ELR (cell line): ENCODE measurements at regions not wholly inside any gene's neighbourhood (a gene's known extent, or its start where the extent isn't known, plus 50 kb on each side); places are given as distances from the start of the nearest gene placed in this dataset.

ENCODE experiments used
- DNase-seq: peaks from one replicate; pipeline ENCODE4 v3.0.0-alpha.2; 2015; ENCODE audit warnings: low read depth

GRCh38 chr14:58947814-58948445 lies 240.5 kb upstream of the DAAM1 start:
- peak; percentile 10 for DNase-seq

DNA sequence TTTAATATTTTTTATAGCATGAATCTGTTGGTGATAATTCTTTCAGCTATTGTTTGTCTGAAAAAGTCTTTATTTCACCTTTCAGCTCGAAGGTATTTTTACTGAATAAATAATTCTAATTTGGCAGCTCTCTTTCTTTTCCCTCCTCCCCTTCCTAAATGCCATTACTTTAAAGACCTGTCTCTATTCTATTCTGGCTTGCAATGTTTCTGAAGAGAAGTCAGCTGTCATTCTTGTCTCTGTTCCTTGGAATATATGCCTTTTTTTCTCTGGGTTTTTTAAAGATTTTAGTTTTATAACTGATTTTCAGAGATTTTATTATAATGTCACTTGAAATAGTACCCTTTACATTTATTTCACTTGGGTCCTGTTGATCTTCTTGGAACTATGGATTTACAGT lies 237.9 kb upstream of the DAAM1 start:
- no peak for DNase-seq

- no peak for DNase-seq
These were observed 237.3 kb upstream of the DAAM1 start for GRCh38 chr14:58951143-58951542.

DNA sequence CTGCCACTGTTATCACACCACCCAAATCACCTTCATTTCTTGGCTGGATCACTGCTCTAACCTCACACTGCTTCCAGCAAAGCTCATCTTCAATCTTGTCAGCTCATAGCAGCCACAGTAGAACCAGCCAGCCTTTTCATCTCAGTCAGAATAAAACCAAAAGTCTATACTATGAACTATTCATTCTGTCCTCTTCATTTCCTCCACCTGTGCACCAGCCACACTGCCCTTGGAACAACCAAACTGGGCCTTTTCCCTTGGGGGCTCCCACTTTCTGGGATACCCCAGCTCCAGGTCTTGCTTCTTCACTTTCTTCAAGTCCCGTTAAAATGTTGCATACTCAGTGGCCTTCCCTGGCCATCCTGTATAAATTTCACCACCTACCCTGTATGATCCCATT lies 234.4 kb upstream of the DAAM1 start:
- DNase-seq: no peak

GRCh38 chr14:58954901-58955861 lies 233.3 kb upstream of the DAAM1 start:
- DNase-seq: no peak

GRCh38 chr14:58961045-58961731 lies 227.3 kb upstream of the DAAM1 start:
- DNase-seq: no peak

DNA sequence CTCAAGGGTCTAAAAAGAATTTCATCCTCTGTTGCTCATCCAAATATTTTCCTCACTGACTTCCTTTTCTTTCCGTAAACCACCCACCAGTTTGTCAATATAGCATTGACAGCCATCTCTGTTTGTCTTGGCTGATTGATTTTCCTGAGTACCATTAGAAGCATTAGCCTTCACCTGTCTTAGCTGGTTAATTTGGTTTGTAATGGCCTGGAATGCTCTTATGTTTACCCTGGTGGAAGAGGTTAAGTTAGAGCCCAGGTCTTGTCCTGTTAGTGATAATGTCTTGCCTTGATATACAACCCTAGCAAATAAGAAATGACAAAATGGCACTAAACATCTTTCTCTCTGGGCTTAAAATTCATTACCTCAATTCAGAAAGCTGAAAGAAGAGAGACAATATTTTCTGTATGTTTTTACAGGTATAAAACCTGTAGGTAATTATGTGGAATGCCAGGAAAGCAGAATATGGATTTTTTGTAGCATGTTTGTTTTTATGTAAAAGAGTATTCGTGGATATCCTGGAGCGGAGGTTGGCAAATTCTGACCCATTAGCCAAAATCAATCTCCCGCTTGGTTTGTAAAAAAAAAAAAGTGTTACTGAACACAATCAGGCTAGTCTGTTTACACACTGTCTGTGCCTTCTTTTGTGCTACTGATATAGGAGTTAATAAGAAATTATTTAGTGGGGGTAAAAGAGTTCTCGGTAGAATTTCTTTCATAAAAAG lies 224.4 kb upstream of the DAAM1 start:
- no peak for DNase-seq

DNA sequence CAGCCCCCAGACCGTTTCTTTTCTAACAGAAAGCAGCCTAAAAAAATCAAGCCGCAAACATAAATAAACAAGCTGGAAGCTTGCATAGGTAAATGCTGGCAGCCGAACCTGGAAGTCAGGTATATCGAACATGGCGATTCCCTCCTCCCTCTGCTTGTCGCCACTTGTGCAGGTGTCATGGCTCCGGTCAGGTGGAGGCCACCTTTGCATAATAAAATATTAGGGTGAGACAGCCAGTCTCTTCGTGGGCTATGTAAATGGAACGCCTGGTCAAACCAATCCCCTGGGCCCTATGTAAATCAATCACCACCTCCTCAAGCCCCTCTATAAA lies 223.9 kb upstream of the DAAM1 start:
- DNase-seq: no peak

DNA sequence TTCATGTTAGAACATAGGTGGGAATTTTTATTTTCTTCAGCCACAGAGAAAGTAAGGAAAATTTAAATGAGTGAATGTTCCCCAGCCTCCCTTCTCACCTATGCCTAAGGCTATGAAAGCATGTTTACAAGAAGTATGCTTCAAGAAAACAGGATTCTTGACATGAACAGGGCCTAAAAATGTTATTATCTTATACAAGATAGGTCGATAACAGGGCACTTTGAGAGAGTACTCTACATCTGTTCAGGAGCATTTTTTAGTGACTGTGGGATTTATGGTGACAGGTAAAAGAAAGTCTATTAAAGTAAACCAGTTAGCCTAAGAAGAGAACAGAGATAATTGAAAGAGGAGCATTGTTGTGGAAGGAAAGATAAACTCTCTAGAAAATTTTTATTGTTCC lies 222.9 kb upstream of the DAAM1 start:
- DNase-seq: no peak

GRCh38 chr14:58966997-58967396 lies 221.5 kb upstream of the DAAM1 start:
- no peak for DNase-seq

- DNase-seq: peak; percentile 52
These were observed 218.3 kb upstream of the DAAM1 start for GRCh38 chr14:58969951-58970751.

GRCh38 chr14:58972233-58973017 lies 216.0 kb upstream of the DAAM1 start:
- no peak for DNase-seq

DNA sequence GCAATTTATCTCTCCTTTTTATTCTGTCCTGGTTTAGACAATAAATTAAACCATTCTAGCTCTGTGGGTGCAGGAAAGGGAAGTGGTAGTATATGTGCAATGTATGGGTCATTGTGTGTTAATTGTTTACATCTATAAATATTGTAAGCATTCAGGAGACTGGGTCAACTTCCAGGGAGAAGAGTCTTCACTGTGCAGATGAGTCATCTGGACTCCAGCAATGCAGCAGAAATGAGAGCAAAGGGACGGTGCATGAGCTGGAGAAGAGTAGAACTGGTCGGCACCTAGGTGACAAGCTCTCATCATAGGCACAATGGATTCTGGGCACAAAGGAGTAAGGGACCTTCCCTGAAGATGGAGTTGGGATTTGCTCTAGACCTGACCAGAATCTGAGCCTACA lies 211.1 kb upstream of the DAAM1 start:
- DNase-seq: peak; percentile 79

DNA sequence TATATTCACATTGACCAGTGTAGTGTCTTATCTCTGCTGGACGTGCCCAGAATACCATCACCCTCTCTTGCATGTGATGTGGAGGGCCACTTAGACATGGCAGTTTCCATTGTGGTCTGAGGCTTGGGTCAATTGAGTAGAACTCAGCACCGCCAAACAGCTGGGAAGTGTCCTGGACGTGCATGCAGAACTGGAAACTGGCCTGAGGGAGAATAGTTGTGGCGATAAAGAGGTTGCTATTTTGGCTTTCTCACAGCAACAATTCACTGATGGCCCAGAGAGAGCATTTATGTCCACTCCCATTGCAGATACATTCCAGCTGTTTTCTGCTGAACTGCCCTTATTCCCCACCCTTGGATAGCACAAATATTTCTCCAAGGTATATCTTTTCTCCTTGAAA lies 210.1 kb upstream of the DAAM1 start:
- DNase-seq: no peak

GRCh38 chr14:58979325-58979724 lies 209.1 kb upstream of the DAAM1 start:
- DNase-seq: no peak

GRCh38 chr14:58981840-58982239 lies 206.6 kb upstream of the DAAM1 start:
- DNase-seq: no peak

GRCh38 chr14:58985786-58986185 lies 202.7 kb upstream of the DAAM1 start:
- no peak for DNase-seq

DNA sequence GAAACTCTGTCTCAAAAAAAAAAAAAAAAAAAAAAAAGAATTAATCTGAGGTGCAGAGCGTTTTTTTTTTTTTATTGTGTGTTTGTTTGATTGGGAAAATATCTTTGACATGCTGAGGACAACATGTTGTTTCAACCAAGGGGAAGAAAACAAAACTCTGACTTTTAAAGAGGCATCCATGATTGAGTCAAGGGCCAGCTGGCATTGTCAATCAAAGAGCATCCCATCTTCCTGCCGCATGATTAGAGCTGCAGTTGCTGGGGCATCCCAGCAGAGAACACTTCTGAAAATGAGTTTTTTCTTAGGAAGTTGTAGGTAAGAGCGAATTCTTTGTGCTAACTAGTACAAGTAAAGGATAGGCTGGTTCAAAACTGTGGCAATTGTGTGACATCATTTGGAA lies 200.9 kb upstream of the DAAM1 start:
- no peak for DNase-seq

GRCh38 chr14:58992935-58993334 lies 195.5 kb upstream of the DAAM1 start:
- no peak for DNase-seq

- no peak for DNase-seq
These were observed 194.3 kb upstream of the DAAM1 start for GRCh38 chr14:58994130-58994529.

GRCh38 chr14:59004012-59004411 lies 184.5 kb upstream of the DAAM1 start:
- DNase-seq: no peak
